ENCODE measurements at regions not wholly inside any gene's neighbourhood (a gene's known extent, or its start where the extent isn't known, plus 50 kb on each side); places are given as distances from the start of the nearest gene placed in this dataset.

- H3K9me2 ChIP-seq (replicated peaks; ENCODE audit: insufficient read depth, low read length): no peaks in the 10 kb centered on the region
- H4K20me1 ChIP-seq (ENCODE audit: low read depth, low read length): no peaks in the 10 kb centered on the region
- TF ChIP-seq, protein P1, sequence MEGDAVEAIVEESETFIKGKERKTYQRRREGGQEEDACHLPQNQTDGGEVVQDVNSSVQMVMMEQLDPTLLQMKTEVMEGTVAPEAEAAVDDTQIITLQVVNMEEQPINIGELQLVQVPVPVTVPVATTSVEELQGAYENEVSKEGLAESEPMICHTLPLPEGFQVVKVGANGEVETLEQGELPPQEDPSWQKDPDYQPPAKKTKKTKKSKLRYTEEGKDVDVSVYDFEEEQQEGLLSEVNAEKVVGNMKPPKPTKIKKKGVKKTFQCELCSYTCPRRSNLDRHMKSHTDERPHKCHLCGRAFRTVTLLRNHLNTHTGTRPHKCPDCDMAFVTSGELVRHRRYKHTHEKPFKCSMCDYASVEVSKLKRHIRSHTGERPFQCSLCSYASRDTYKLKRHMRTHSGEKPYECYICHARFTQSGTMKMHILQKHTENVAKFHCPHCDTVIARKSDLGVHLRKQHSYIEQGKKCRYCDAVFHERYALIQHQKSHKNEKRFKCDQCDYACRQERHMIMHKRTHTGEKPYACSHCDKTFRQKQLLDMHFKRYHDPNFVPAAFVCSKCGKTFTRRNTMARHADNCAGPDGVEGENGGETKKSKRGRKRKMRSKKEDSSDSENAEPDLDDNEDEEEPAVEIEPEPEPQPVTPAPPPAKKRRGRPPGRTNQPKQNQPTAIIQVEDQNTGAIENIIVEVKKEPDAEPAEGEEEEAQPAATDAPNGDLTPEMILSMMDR (IDR thresholded peaks at IDR 0.05; ENCODE audit: insufficient read depth, low read length, poor library complexity, severe bottlenecking): no peak
- TF ChIP-seq EZH2phosphoT487 (conservative IDR thresholded peaks at IDR 0.05; ENCODE audit: low read length): no peak
- no peak overlapping the region for H3K4me2 ChIP-seq (ENCODE audit: low read depth, low read length, poor library complexity, severe bottlenecking)
- H3K79me2 ChIP-seq (ENCODE audit: insufficient read depth, low read length): no peaks in the 10 kb centered on the region
- H3K36me3 ChIP-seq (ENCODE audit: low read length): no peaks in the 10 kb centered on the region
- no peak overlapping the region for H3K9ac ChIP-seq (ENCODE audit: low read length)
- H3F3A ChIP-seq (ENCODE audit: insufficient read depth): no peaks in the 10 kb centered on the region
- H3K9me3 ChIP-seq (ENCODE audit: insufficient read depth, low read length): no peaks in the 10 kb centered on the region
- H3K4me3 ChIP-seq (ENCODE audit: insufficient read depth, low read length, poor library complexity, severe bottlenecking): no peak overlapping the region
- no peak overlapping the region for H3K27ac ChIP-seq (ENCODE audit: low read depth, low read length)
- no peak overlapping the region for H2AFZ ChIP-seq (ENCODE audit: low read depth, low read length, severe bottlenecking)
- no peaks in the 10 kb centered on the region for H3K27me3 ChIP-seq (ENCODE audit: low read length)
Observed at GRCh38 chr12:58364389-58365086, 423.2 kb downstream of the ATP23 start.

GRCh38 chr12:58365087-58365390 is 423.7 kb downstream of the ATP23 start:
- Histone ChIP-seq H3K79me2 (ENCODE audit: insufficient read depth, low read length) (no peaks in the 10 kb centered on the region), H2AFZ (ENCODE audit: low read depth, low read length, severe bottlenecking) (no peak overlapping the region), H3K9me3 (ENCODE audit: insufficient read depth, low read length) (no peaks in the 10 kb centered on the region), H3K27ac (ENCODE audit: low read depth, low read length) (no peak overlapping the region), H3F3A (ENCODE audit: insufficient read depth) (no peaks in the 10 kb centered on the region), H3K9me2 (replicated peaks; ENCODE audit: insufficient read depth, low read length) (no peaks in the 10 kb centered on the region), H3K4me3 (ENCODE audit: insufficient read depth, low read length, poor library complexity, severe bottlenecking) (no peak overlapping the region), H3K36me3 (ENCODE audit: low read length) (no peaks in the 10 kb centered on the region), H4K20me1 (ENCODE audit: low read depth, low read length) (no peaks in the 10 kb centered on the region), H3K27me3 (ENCODE audit: low read length) (no peaks in the 10 kb centered on the region), H3K4me2 (ENCODE audit: low read depth, low read length, poor library complexity, severe bottlenecking) (no peak overlapping the region), H3K9ac (ENCODE audit: low read length) (no peak overlapping the region)
- no peak for TF ChIP-seq EZH2phosphoT487 (conservative IDR thresholded peaks at IDR 0.05; ENCODE audit: low read length)
- TF ChIP-seq, protein P1 (IDR thresholded peaks at IDR 0.05; ENCODE audit: insufficient read depth, low read length, poor library complexity, severe bottlenecking): no peak

GRCh38 chr12:58367041-58367440 is 425.7 kb downstream of the ATP23 start:
- H3K27ac ChIP-seq (ENCODE audit: low read depth, low read length): no peak overlapping the region
- no peaks in the 10 kb centered on the region for H3K9me3 ChIP-seq (ENCODE audit: insufficient read depth, low read length)
- no peaks in the 10 kb centered on the region for H4K20me1 ChIP-seq (ENCODE audit: low read depth, low read length)
- no peaks in the 10 kb centered on the region for H3K9me2 ChIP-seq (replicated peaks; ENCODE audit: insufficient read depth, low read length)
- H3F3A ChIP-seq (ENCODE audit: insufficient read depth): no peaks in the 10 kb centered on the region
- H3K79me2 ChIP-seq (ENCODE audit: insufficient read depth, low read length): no peaks in the 10 kb centered on the region
- H2AFZ ChIP-seq (ENCODE audit: low read depth, low read length, severe bottlenecking): no peak overlapping the region
- TF ChIP-seq EZH2phosphoT487 (conservative IDR thresholded peaks at IDR 0.05; ENCODE audit: low read length): no peak
- TF ChIP-seq, protein P1 (IDR thresholded peaks at IDR 0.05; ENCODE audit: insufficient read depth, low read length, poor library complexity, severe bottlenecking): no peak
- no peak overlapping the region for H3K4me2 ChIP-seq (ENCODE audit: low read depth, low read length, poor library complexity, severe bottlenecking)
- H3K36me3 ChIP-seq (ENCODE audit: low read length): no peaks in the 10 kb centered on the region
- no peaks in the 10 kb centered on the region for H3K27me3 ChIP-seq (ENCODE audit: low read length)
- no peak overlapping the region for H3K9ac ChIP-seq (ENCODE audit: low read length)
- no peak overlapping the region for H3K4me3 ChIP-seq (ENCODE audit: insufficient read depth, low read length, poor library complexity, severe bottlenecking)
